ENCODE measurements at regions not wholly inside any gene's neighbourhood (a gene's known extent, or its start where the extent isn't known, plus 50 kb on each side); places are given as distances from the start of the nearest gene placed in this dataset.

- CTCF ChIA-PET: no interaction called here
- Mint-ChIP-seq H3K9me3 (ENCODE audit: low read depth) (no peaks in the 10 kb centered on the region), H3K36me3 (no peaks in the 10 kb centered on the region)
These were observed 383.4 kb upstream of the FGF13 start for GRCh38 chrX:139094671-139095592.

GRCh38 chrX:139093201-139093600 is 381.7 kb upstream of the FGF13 start:
- no peak overlapping the region for H3K27ac Mint-ChIP-seq
- H3K4me1 Mint-ChIP-seq: no peaks in the 10 kb centered on the region
- no peaks in the 10 kb centered on the region for H3K9me3 Mint-ChIP-seq (ENCODE audit: low read depth)
- no peaks in the 10 kb centered on the region for H3K36me3 Mint-ChIP-seq
- H3K27me3 Mint-ChIP-seq: no peaks in the 10 kb centered on the region
- CTCF ChIA-PET: no interaction called here
- DNase-seq (no peak), ATAC-seq (no peak)
- no peak overlapping the region for H3K4me3 Mint-ChIP-seq

More at GRCh38 chrX:139094671-139095592, 383.4 kb upstream of the FGF13 start:
- ATAC-seq (no peak), DNase-seq (no peak)
- H3K27ac Mint-ChIP-seq: no peak overlapping the region
- no peaks in the 10 kb centered on the region for H3K4me1 Mint-ChIP-seq
- no peak overlapping the region for H3K4me3 Mint-ChIP-seq
- no peaks in the 10 kb centered on the region for H3K27me3 Mint-ChIP-seq

GRCh38 chrX:139091878-139092277 is 380.4 kb upstream of the FGF13 start:
- CTCF ChIA-PET: no interaction called here
- Mint-ChIP-seq H3K4me3 (no peak overlapping the region), H3K27ac (no peak overlapping the region), H3K36me3 (no peaks in the 10 kb centered on the region), H3K27me3 (no peaks in the 10 kb centered on the region), H3K9me3 (ENCODE audit: low read depth) (no peaks in the 10 kb centered on the region), H3K4me1 (no peaks in the 10 kb centered on the region)
- ATAC-seq (no peak), DNase-seq (no peak)

DNA sequence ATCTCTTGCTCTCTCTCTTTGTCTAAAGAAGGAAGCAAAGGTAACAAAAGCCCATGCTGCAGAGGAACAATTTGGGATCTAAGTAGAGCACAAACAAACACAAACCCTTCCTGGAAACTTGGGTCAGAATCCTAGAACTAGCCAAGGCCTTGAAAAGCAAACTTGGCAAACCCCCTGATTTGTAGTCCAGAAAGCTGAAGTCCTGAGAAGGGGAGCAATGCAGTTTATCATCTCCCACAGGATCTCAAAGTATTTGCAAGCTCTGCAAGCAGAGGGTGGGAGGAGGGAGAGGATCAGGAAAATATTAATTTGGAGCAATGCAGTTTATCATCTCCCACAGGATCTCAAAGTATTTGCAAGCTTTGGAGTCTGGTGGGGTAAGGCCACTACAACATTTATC is 379.5 kb upstream of the FGF13 start:
- CTCF ChIA-PET: no interaction called here
- Mint-ChIP-seq H3K4me1 (no peaks in the 10 kb centered on the region), H3K27ac (no peak overlapping the region), H3K27me3 (no peaks in the 10 kb centered on the region), H3K9me3 (ENCODE audit: low read depth) (no peaks in the 10 kb centered on the region), H3K4me3 (no peak overlapping the region), H3K36me3 (no peaks in the 10 kb centered on the region)
- ATAC-seq: no peak
- no peak for DNase-seq

DNA sequence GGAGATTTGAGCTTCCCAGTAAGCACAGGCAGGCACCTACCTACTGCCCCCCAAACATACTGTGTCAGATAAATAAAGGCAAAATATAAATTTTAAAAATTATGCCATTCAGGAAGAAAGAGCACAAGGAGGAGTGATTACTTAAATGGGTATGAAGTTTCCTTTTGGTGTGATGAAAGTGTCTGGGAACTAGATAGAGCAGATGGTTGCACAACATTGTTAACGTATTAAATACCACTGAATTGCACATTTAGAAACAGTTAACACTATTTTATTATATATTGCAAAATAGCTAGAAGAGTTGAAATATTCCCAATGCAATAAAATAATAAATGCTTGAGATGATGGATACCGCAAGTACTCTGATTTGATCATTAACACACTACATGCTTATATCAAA is 374.7 kb upstream of the FGF13 start:
- no peaks in the 10 kb centered on the region for H3K27me3 Mint-ChIP-seq
- H3K27ac Mint-ChIP-seq: no peak overlapping the region
- H3K36me3 Mint-ChIP-seq: no peaks in the 10 kb centered on the region
- ATAC-seq (no peak), DNase-seq (no peak)
- no peaks in the 10 kb centered on the region for H3K4me1 Mint-ChIP-seq
- no peak overlapping the region for H3K4me3 Mint-ChIP-seq
- CTCF ChIA-PET: no interaction called here
- H3K9me3 Mint-ChIP-seq (ENCODE audit: low read depth): no peaks in the 10 kb centered on the region

- H3K36me3 Mint-ChIP-seq: no peaks in the 10 kb centered on the region
- DNase-seq: no peak
- H3K4me3 Mint-ChIP-seq: no peak overlapping the region
- no peaks in the 10 kb centered on the region for H3K27me3 Mint-ChIP-seq
- H3K9me3 Mint-ChIP-seq (ENCODE audit: low read depth): no peaks in the 10 kb centered on the region
- no peak overlapping the region for H3K27ac Mint-ChIP-seq
- H3K4me1 Mint-ChIP-seq: no peaks in the 10 kb centered on the region
- ATAC-seq: no peak
- CTCF ChIA-PET: no interaction called here
These were observed 373.9 kb upstream of the FGF13 start for GRCh38 chrX:139085404-139085803.

- Mint-ChIP-seq H3K4me1 (no peaks in the 10 kb centered on the region), H3K27me3 (no peaks in the 10 kb centered on the region), H3K27ac (no peak overlapping the region), H3K9me3 (ENCODE audit: low read depth) (no peaks in the 10 kb centered on the region), H3K36me3 (no peaks in the 10 kb centered on the region), H3K4me3 (no peak overlapping the region)
- CTCF ChIA-PET: no interaction called here
- DNase-seq (no peak), ATAC-seq (no peak)
These were observed 371.7 kb upstream of the FGF13 start for GRCh38 chrX:139083191-139083590.

DNA sequence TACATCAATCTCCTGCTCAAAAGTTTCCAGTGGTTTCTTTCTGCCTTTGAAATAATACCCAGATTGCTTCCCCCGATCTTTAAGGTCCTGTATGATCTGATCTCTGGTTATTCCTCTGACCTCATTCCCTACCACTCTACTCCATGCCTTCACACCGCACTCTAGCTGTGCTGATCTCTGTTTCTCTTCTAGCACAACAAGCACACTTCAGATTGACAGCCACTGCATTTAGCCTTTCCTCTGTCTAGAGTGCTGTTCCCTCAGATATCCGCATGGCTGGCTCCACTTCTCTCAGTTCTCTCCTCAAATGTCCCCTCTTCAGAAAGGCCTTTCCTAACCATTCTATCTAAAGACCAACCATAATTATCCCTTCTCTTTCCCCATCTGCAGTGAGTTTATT is 370.4 kb upstream of the FGF13 start:
- CTCF ChIA-PET: no interaction called here
- H3K27me3 Mint-ChIP-seq: no peaks in the 10 kb centered on the region
- H3K9me3 Mint-ChIP-seq (ENCODE audit: low read depth): no peaks in the 10 kb centered on the region
- no peaks in the 10 kb centered on the region for H3K4me1 Mint-ChIP-seq
- no peak overlapping the region for H3K27ac Mint-ChIP-seq
- no peak for DNase-seq
- no peak overlapping the region for H3K4me3 Mint-ChIP-seq
- ATAC-seq: no peak
- no peaks in the 10 kb centered on the region for H3K36me3 Mint-ChIP-seq

DNA sequence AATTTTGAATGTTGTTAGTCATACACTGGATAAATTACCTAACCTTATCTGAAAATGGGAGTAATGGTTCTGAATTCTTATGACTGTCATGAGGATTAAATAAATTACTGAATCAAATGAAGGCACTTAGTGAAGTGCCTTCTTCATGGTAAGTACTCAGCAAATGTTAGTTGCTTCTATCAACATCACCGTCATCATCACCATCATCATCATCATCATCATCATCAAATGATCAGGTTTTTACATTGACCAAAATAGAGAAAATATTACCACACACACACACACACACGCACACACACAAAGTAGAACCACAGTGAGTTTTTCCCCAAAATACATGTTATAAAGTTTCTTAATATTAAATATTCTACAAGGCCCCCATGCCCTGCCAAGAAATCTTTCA is 368.3 kb upstream of the FGF13 start:
- Mint-ChIP-seq H3K4me3 (no peak overlapping the region), H3K36me3 (no peaks in the 10 kb centered on the region), H3K4me1 (no peaks in the 10 kb centered on the region), H3K9me3 (ENCODE audit: low read depth) (no peaks in the 10 kb centered on the region), H3K27me3 (no peaks in the 10 kb centered on the region), H3K27ac (no peak overlapping the region)
- ATAC-seq: no peak
- DNase-seq: no peak
- CTCF ChIA-PET: no interaction called here

GRCh38 chrX:139078761-139079280 is 367.3 kb upstream of the FGF13 start:
- H3K9me3 Mint-ChIP-seq (ENCODE audit: low read depth): no peaks in the 10 kb centered on the region
- H3K4me3 Mint-ChIP-seq: no peak overlapping the region
- ATAC-seq: no peak
- CTCF ChIA-PET: no interaction called here
- no peaks in the 10 kb centered on the region for H3K4me1 Mint-ChIP-seq
- DNase-seq: no peak
- H3K27ac Mint-ChIP-seq: no peak overlapping the region
- no peaks in the 10 kb centered on the region for H3K36me3 Mint-ChIP-seq
- no peaks in the 10 kb centered on the region for H3K27me3 Mint-ChIP-seq

DNA sequence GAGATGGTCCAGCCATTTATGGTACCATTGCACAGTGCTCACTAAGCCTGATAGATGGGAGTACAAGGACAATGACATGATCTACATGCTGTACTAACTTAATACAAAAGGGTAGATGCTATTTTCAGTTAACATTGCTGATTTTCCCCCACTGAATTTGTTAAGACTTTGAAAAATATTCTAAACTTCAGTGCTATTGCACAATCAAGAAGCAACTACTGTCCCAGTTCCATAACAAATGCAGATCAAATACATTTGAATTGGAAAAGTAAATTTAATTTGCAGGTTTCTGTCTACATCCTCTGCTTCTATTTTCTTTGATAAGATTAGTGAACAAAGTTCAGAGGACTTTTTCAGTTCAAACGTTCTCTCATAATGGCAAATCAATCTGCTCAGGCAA is 366.8 kb upstream of the FGF13 start:
- ATAC-seq (no peak), DNase-seq (no peak)
- CTCF ChIA-PET: no interaction called here
- Mint-ChIP-seq H3K27ac (no peak overlapping the region), H3K4me3 (no peak overlapping the region), H3K9me3 (ENCODE audit: low read depth) (no peaks in the 10 kb centered on the region), H3K36me3 (no peaks in the 10 kb centered on the region), H3K27me3 (no peaks in the 10 kb centered on the region), H3K4me1 (no peaks in the 10 kb centered on the region)

GRCh38 chrX:139077281-139078250 is 366.0 kb upstream of the FGF13 start:
- H3K27me3 Mint-ChIP-seq: no peaks in the 10 kb centered on the region
- no peak overlapping the region for H3K4me3 Mint-ChIP-seq
- ATAC-seq (no peak), DNase-seq (no peak)
- H3K4me1 Mint-ChIP-seq: no peaks in the 10 kb centered on the region
- H3K9me3 Mint-ChIP-seq (ENCODE audit: low read depth): no peaks in the 10 kb centered on the region
- H3K36me3 Mint-ChIP-seq: no peaks in the 10 kb centered on the region
- no peak overlapping the region for H3K27ac Mint-ChIP-seq
- CTCF ChIA-PET: no interaction called here

DNA sequence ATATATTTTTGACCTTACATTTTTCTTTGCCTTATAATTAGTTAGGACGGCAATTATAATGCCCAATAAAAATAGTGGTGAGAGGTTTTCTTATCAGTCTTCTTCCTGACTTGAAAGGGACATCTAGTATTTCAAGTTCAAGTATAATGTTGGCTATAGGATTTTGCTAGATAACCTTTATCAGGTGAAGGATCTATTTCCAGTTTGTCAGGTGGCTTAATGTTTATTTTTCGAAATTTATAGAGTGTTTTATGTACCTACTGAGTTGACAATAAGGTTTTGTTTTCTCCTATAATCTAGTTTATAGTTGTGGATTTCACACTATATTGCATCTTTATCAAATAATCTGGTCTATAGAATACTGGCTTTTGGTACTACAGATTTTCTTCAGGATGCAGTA is 351.8 kb upstream of the FGF13 start:
- DNase-seq (no peak), ATAC-seq (no peak)
- H3K4me1 Mint-ChIP-seq: no peaks in the 10 kb centered on the region
- no peaks in the 10 kb centered on the region for H3K9me3 Mint-ChIP-seq (ENCODE audit: low read depth)
- CTCF ChIA-PET: no interaction called here
- H3K27ac Mint-ChIP-seq: no peak overlapping the region
- H3K36me3 Mint-ChIP-seq: no peaks in the 10 kb centered on the region
- no peaks in the 10 kb centered on the region for H3K27me3 Mint-ChIP-seq
- no peak overlapping the region for H3K4me3 Mint-ChIP-seq

Measured in activated CD8-positive, alpha-beta memory T cell treated with anti-CD3 and anti-CD28 coated beads, Interleukin-2, amount 10 ng/mL, durations not matched to agents 7 days and 5 days (primary cell).